Tibial artery (tissue), 4 donors: ENCODE measurements at regions not wholly inside any gene's neighbourhood (a gene's known extent, or its start where the extent isn't known, plus 50 kb on each side); places are given as distances from the start of the nearest gene placed in this dataset.
"Not testable (repeated sequence)": the region's sequence is repeated elsewhere in the genome, so short reads cannot be mapped to it uniquely, and the experiment has no call there.

Experiments
- DNase-seq, 2 donors: peaks; one replicate each; pipeline ENCODE4 v3.0.0-alpha.2; 2019
- H3K27ac ChIP-seq, 2 donors: fragments of 200-600 bp; sonication (generic) in 1 of 2; 1 replicate in 1 of 2; 2 replicates in 1 of 2; pipeline ENCODE4 v1.5.1; 2018 to 2019; ENCODE audit warnings: mild to moderate bottlenecking in 1 of 2
- H3K27me3 ChIP-seq, 2 donors: fragments of 200-600 bp; sonication (generic) in 1 of 2; one replicate each; pipeline versions ENCODE4 v1.5.1 to v1.6.0; 2016 to 2019
- H3K36me3 ChIP-seq, 3 donors: fragments of 200-600 bp; sonication (generic) in 2 of 3; one replicate each; pipeline ENCODE4 v1.5.1; 2016 to 2019; ENCODE audit warnings: mild to moderate bottlenecking in 2 of 3
- H3K4me1 ChIP-seq, 4 donors: fragments of 200-600 bp; sonication (generic) in 2 of 4; 1 replicate in 3 of 4; 2 replicates in 1 of 4; pipeline ENCODE4 v1.5.1; 2016 to 2019
- H3K4me3 ChIP-seq, 2 donors: fragments of 200-600 bp; sonication (generic) in 1 of 2; 1 replicate in 1 of 2; 2 replicates in 1 of 2; pipeline ENCODE4 v1.5.1; 2018 to 2019; ENCODE audit warnings: mild to moderate bottlenecking in 2 of 2
- H3K9me3 ChIP-seq, 3 donors: fragments of 200-600 bp; sonication (generic) in 1 of 3; one replicate each; pipeline ENCODE4 v1.5.1; 2016 to 2019
- CTCF ChIP-seq, 2 experiments: fragments of 200-600 bp in 1 of 2; fragments of 450-650 bp in 1 of 2; IDR thresholded peaks; one replicate each; pipeline ENCODE4 v1.5.1; 2017 to 2019; ENCODE audit warnings: antibody characterized with exemption in 2 of 2, mild to moderate bottlenecking in 1 of 2, moderate library complexity in 1 of 2
- intact Hi-C: fragments of 100-400 bp; cut with DNase I; formaldehyde crosslinking; loops from one replicate; pipeline ENCODE4 v1.15.0; 2023; ENCODE audit warnings: low total_unique reads

GRCh38 chr10:53358536-53358935 lies 586.0 kb upstream of the MBL2 start:
- H3K36me3 ChIP-seq = no peaks in the 10 kb centered on the region
- H3K27me3 ChIP-seq = no peaks in the 10 kb centered on the region
- no peak overlapping the region for H3K27ac ChIP-seq
- intact Hi-C loops = no loop called here
- H3K4me1 ChIP-seq = no peaks in the 10 kb centered on the region
- no peak for TF ChIP-seq CTCF (IDR thresholded peaks at IDR 0.05)
- H3K4me3 ChIP-seq = no peak overlapping the region
- DNase-seq = no peak
- H3K9me3 ChIP-seq = no peaks in the 10 kb centered on the region

GRCh38 chr10:53357587-53357986 lies 585.0 kb upstream of the MBL2 start:
- Histone ChIP-seq H3K9me3 (no peaks in the 10 kb centered on the region), H3K4me1 (no peaks in the 10 kb centered on the region), H3K4me3 (no peak overlapping the region), H3K27me3 (no peaks in the 10 kb centered on the region), H3K36me3 (no peaks in the 10 kb centered on the region), H3K27ac (no peak overlapping the region)
- intact Hi-C loops = no loop called here
- TF ChIP-seq CTCF (IDR thresholded peaks at IDR 0.05) = no peak
- DNase-seq = no peak

- H3K9me3 ChIP-seq = no peaks in the 10 kb centered on the region
- no peaks in the 10 kb centered on the region for H3K4me1 ChIP-seq
- H3K27me3 ChIP-seq = no peaks in the 10 kb centered on the region
- no peak overlapping the region for H3K27ac ChIP-seq
- H3K4me3 ChIP-seq = no peak overlapping the region
- intact Hi-C loops = no loop called here
- no peak for DNase-seq
- H3K36me3 ChIP-seq = no peaks in the 10 kb centered on the region
- TF ChIP-seq CTCF (IDR thresholded peaks at IDR 0.05) = no peak
Observed at GRCh38 chr10:53356616-53357349, 584.2 kb upstream of the MBL2 start.

- intact Hi-C loops, H3K36me3 ChIP-seq, H3K27me3 ChIP-seq, H3K4me3 ChIP-seq, H3K9me3 ChIP-seq, H3K4me1 ChIP-seq, H3K27ac ChIP-seq, DNase-seq: not testable (repeated sequence)
Observed at GRCh38 chr10:53342531-53342930, 569.9 kb upstream of the MBL2 start.

GRCh38 chr10:53338199-53338598 lies 565.6 kb upstream of the MBL2 start:
- H3K4me3 ChIP-seq, H3K4me1 ChIP-seq, H3K27me3 ChIP-seq, intact Hi-C loops, H3K36me3 ChIP-seq, H3K27ac ChIP-seq, DNase-seq: not testable (repeated sequence)
- peaks cover 0 to 12% (median 0%) of the 10 kb centered on the region in 3 donors for H3K9me3 ChIP-seq

- intact Hi-C loops, H3K27ac ChIP-seq, DNase-seq, H3K36me3 ChIP-seq, H3K4me3 ChIP-seq, H3K4me1 ChIP-seq, H3K27me3 ChIP-seq: not testable (repeated sequence)
- H3K9me3 ChIP-seq = peaks cover 0 to 12% (median 0%) of the 10 kb centered on the region in 3 donors
Observed at GRCh38 chr10:53335803-53336422, 563.3 kb upstream of the MBL2 start.

GRCh38 chr10:53331460-53331859 lies 558.9 kb upstream of the MBL2 start:
- intact Hi-C loops = no loop called here
- no peak for TF ChIP-seq CTCF (IDR thresholded peaks at IDR 0.05)
- no peak overlapping the region for H3K4me3 ChIP-seq

GRCh38 chr10:53326401-53327305 lies 554.1 kb upstream of the MBL2 start:
- DNase-seq, H3K4me3 ChIP-seq, intact Hi-C loops, H3K27me3 ChIP-seq, H3K4me1 ChIP-seq, H3K27ac ChIP-seq, H3K9me3 ChIP-seq, H3K36me3 ChIP-seq: not testable (repeated sequence)

More at GRCh38 chr10:53331460-53331859, 558.9 kb upstream of the MBL2 start:
- Histone ChIP-seq H3K27me3 (no peaks in the 10 kb centered on the region), H3K9me3 (peaks cover 0 to 8% (median 0%) of the 10 kb centered on the region in 3 donors), H3K27ac (no peak overlapping the region), H3K4me1 (no peaks in the 10 kb centered on the region), H3K36me3 (no peaks in the 10 kb centered on the region)
- DNase-seq = no peak
